ENCODE measurements at regions not wholly inside any gene's neighbourhood (a gene's known extent, or its start where the extent isn't known, plus 50 kb on each side); places are given as distances from the start of the nearest gene placed in this dataset.

DNA sequence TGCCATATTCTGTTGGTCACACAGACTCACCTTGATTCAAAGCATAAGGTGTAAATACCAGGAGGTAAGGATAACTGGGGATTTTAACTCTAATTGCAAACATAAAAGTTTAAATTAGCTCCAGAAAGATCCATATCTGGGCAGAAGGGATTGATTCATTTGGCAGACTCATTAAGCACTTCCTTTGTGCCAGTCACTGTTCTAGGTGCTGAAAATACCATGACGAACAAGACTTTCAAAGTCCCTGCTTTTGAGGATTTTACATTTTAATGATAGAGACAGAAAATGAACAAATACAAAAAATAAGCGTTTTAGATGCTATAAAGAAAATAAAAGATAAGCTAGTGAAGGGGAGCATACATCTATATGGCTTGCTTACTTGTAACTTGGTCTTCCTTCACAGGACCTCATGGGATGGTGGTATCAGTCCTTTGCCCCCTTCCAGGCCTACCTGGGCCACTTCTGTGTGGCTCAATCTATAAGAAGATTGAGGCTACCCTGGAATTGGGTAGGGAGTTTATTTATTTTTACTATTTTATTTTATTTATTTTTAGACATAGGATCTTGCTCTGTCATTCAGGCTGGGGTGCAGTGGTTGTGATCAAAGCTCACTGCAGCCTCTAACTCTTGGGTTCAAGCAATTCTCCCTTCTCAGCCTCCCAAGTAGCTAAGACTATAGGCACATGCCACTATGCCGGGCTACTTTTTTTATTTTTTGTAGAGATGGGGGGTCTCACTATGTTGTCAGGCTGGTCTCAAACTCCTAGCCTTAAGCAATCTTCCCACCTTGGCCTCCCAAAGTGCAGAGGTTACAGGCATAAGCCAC, 212.8 kb downstream of the MYCN start:
- H3K9ac ChIP-seq (ENCODE audit: low read length): no peak overlapping the region
- no peaks in the 10 kb centered on the region for H3K4me1 ChIP-seq (ENCODE audit: control insufficient read depth, low read depth, low read length)
- H3K27ac ChIP-seq (ENCODE audit: low read length): no peak overlapping the region
- no peaks in the 10 kb centered on the region for H3K36me3 ChIP-seq (ENCODE audit: control insufficient read depth, low read depth, low read length)
- no peak overlapping the region for H3K4me3 ChIP-seq (ENCODE audit: low read length)
- no peaks in the 10 kb centered on the region for H3K27me3 ChIP-seq (ENCODE audit: control insufficient read depth, insufficient read depth, low read length)
- no peaks in the 10 kb centered on the region for H3K9me3 ChIP-seq (ENCODE audit: control insufficient read depth, low read depth, low read length)

DNA sequence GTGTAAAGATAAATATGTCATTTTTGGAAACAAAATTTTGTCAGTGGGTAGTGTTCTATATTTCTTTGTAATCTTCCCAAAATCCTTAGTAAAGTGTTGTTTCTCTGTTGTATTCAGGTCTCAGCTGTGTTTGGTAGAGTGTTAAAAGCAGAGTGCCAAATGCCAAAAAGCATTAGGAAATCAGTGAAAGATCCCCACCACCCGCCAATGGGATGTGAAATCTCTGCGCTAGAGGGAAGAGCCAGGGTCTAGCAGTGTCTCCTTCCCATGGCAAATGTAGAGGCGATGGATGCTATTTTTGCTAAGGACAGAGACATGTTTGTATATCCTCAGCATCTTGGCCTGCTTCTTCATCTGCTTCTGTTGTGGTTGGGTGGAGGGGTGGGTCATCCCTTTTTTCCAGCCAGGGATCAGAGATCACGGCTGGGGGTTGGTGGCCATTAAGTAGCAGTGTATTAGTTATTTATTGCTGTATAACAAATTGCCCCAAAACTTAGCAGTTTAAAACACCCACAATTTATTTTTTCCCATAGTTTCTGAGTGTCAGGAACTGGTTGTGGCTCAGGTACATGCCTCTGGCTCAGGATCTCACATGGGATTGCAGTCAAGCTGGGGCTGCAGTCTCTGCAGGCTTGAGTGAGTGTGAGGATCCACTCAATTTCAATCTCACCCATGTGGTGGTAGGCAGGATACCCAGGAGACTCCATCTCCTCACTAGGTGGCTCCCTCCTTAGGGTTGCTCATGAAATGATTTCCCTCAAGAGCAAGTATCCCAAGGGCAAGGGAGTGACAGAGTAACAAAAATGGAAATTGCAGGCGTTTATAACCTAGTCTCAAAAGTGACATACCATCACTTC, 211.9 kb downstream of the MYCN start:
- Histone ChIP-seq H3K36me3 (ENCODE audit: control insufficient read depth, low read depth, low read length) (no peaks in the 10 kb centered on the region), H3K9ac (ENCODE audit: low read length) (no peak overlapping the region), H3K27ac (ENCODE audit: low read length) (no peak overlapping the region), H3K4me1 (ENCODE audit: control insufficient read depth, low read depth, low read length) (no peaks in the 10 kb centered on the region), H3K4me3 (ENCODE audit: low read length) (no peak overlapping the region), H3K9me3 (ENCODE audit: control insufficient read depth, low read depth, low read length) (no peaks in the 10 kb centered on the region), H3K27me3 (ENCODE audit: control insufficient read depth, insufficient read depth, low read length) (no peaks in the 10 kb centered on the region)

DNA sequence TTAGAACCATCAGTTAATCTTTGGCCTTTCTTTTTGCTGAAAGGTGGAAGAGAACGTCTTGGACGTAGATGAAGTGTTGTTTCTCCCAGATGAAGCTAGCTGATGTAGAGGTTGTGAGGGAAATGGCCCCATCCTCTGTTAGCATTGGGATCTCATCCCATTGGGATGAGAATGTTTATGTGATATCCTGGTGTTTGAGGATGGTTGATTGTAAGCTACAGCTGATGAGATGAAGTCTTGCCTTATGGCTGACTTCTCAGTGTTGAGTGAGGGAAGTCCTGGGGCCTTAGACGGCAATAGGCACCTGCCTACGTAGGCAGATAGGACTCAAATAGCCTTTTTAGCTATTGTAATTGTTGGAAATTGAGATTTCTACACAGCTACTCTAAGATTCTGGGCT, 211.3 kb downstream of the MYCN start:
- H3K9me3 ChIP-seq (ENCODE audit: control insufficient read depth, low read depth, low read length): no peaks in the 10 kb centered on the region

DNA sequence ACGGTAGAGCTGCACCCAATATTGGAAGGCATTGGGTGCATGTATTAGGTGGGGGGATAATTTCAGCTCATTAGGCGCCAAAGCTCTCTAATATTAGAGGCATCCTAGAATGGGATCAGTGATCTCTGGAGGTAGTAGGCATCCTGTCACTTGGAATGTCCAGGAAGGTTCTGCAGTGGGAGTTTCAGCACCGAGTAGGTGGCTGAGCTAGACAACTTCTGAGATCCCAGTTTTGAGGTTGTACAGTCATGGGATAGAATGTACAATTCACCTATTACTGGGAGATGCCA, 210.9 kb downstream of the MYCN start:
- no peaks in the 10 kb centered on the region for H3K9me3 ChIP-seq (ENCODE audit: control insufficient read depth, low read depth, low read length)
- H3K4me1 ChIP-seq (ENCODE audit: control insufficient read depth, low read depth, low read length): no peaks in the 10 kb centered on the region
- no peak overlapping the region for H3K9ac ChIP-seq (ENCODE audit: low read length)
- no peaks in the 10 kb centered on the region for H3K27me3 ChIP-seq (ENCODE audit: control insufficient read depth, insufficient read depth, low read length)
- no peak overlapping the region for H3K4me3 ChIP-seq (ENCODE audit: low read length)
- H3K36me3 ChIP-seq (ENCODE audit: control insufficient read depth, low read depth, low read length): no peaks in the 10 kb centered on the region
- no peak overlapping the region for H3K27ac ChIP-seq (ENCODE audit: low read length)

More for the DNA sequence above, 211.3 kb downstream of the MYCN start:
- Histone ChIP-seq H3K27me3 (ENCODE audit: control insufficient read depth, insufficient read depth, low read length) (no peaks in the 10 kb centered on the region), H3K36me3 (ENCODE audit: control insufficient read depth, low read depth, low read length) (no peaks in the 10 kb centered on the region), H3K4me3 (ENCODE audit: low read length) (no peak overlapping the region), H3K4me1 (ENCODE audit: control insufficient read depth, low read depth, low read length) (no peaks in the 10 kb centered on the region), H3K27ac (ENCODE audit: low read length) (no peak overlapping the region), H3K9ac (ENCODE audit: low read length) (no peak overlapping the region)

DNA sequence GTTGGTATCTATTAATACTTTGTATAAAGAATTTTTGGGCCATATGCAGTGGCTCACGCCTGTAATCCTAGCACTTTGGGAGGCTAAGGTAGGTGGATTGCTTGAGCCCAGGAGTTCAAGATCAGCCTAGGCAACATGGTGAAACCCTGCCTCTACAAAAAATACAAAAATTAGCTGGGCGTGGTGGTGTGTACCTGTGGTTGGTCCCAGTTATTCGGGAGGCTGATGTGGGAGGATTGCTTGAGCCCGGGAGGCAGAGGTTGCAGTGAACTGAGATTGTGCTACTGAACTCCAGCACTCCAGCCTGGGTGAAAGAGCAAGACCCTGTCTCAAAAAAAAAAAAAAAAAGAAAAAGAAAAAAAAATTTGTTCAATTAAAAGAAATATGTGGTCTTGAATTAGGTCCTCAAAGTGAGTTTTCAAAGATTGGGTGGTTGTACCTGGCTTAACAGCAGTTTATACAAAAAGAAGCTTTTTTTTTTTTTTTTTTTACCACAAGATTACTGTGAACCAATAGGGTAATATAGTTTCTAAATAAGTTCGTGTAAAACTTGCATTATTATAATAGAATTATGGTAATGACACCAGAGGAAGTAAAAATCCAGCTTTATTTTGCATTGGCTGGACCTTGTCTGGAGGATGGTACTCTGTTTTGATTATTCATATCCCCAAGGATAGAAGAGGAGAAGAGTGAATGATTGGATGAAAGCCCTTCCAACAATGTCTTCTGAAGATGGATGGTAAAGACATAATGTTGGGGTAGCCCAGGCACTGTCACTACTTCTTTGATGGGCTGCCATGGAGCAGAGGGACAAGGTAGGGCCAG, 210.3 kb downstream of the MYCN start:
- Histone ChIP-seq H3K4me3 (ENCODE audit: low read length) (no peak overlapping the region), H3K27me3 (ENCODE audit: control insufficient read depth, insufficient read depth, low read length) (no peaks in the 10 kb centered on the region), H3K4me1 (ENCODE audit: control insufficient read depth, low read depth, low read length) (no peaks in the 10 kb centered on the region), H3K9me3 (ENCODE audit: control insufficient read depth, low read depth, low read length) (no peaks in the 10 kb centered on the region), H3K9ac (ENCODE audit: low read length) (no peak overlapping the region), H3K36me3 (ENCODE audit: control insufficient read depth, low read depth, low read length) (no peaks in the 10 kb centered on the region), H3K27ac (ENCODE audit: low read length) (no peak overlapping the region)

DNA sequence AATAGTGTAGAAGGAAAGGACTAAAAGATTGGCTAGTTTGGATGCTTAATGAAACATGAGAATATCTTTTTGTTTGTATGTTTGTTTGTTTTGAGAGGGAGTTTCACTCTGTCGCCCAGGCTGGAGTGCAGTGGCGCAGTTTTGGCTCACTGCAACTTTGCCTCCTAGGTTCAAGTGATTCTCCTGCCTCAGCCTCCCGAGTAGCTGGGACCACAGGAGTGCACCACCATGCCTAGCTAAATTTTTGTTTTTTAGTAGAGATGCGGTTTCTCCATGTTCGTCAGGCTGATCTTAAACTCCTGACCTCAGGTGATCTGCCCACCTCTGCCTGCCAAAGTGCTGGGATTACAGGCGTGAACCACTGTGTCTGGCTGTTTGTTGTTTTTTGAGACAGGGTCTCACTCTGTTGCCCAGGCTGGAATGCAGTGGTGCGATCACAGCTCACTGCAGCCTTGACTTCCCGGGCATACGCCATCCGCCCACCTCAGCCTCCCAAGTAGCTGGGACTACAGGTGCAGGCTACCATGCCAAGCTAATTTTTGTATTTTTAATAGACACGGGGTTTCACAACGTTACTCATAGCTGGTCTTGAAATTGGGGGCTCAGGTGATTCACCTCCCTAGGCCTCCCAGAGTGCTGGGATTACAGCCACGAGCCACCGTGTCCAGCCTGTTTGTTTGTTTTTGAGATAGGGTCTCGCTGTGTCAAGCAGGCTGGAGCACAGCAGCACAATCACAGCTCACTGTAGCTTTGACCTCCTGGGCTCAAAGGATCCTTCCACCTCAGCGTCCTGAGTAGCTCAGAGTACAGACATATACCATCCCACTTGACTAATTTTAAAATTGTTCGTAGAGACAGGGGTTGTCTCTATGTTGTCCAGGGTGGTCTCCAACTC, 209.2 kb downstream of the MYCN start:
- no peaks in the 10 kb centered on the region for H3K9me3 ChIP-seq (ENCODE audit: control insufficient read depth, low read depth, low read length)
- no peak overlapping the region for H3K27ac ChIP-seq (ENCODE audit: low read length)
- no peak overlapping the region for H3K9ac ChIP-seq (ENCODE audit: low read length)
- no peaks in the 10 kb centered on the region for H3K27me3 ChIP-seq (ENCODE audit: control insufficient read depth, insufficient read depth, low read length)
- H3K4me3 ChIP-seq (ENCODE audit: low read length): no peak overlapping the region
- no peaks in the 10 kb centered on the region for H3K4me1 ChIP-seq (ENCODE audit: control insufficient read depth, low read depth, low read length)
- H3K36me3 ChIP-seq (ENCODE audit: control insufficient read depth, low read depth, low read length): no peaks in the 10 kb centered on the region

GRCh38 chr2:16148632-16149348, 208.4 kb downstream of the MYCN start:
- no peak overlapping the region for H3K27ac ChIP-seq (ENCODE audit: low read length)
- H3K9ac ChIP-seq (ENCODE audit: low read length): no peak overlapping the region
- H3K9me3 ChIP-seq (ENCODE audit: control insufficient read depth, low read depth, low read length): no peaks in the 10 kb centered on the region
- no peaks in the 10 kb centered on the region for H3K4me1 ChIP-seq (ENCODE audit: control insufficient read depth, low read depth, low read length)
- H3K4me3 ChIP-seq (ENCODE audit: low read length): no peak overlapping the region
- H3K27me3 ChIP-seq (ENCODE audit: control insufficient read depth, insufficient read depth, low read length): no peaks in the 10 kb centered on the region
- H3K36me3 ChIP-seq (ENCODE audit: control insufficient read depth, low read depth, low read length): no peaks in the 10 kb centered on the region

GRCh38 chr2:16142383-16143361, 202.3 kb downstream of the MYCN start:
- H3K27me3 ChIP-seq (ENCODE audit: control insufficient read depth, insufficient read depth, low read length): no peaks in the 10 kb centered on the region
- H3K9me3 ChIP-seq (ENCODE audit: control insufficient read depth, low read depth, low read length): no peaks in the 10 kb centered on the region
- H3K4me3 ChIP-seq (ENCODE audit: low read length): no peak overlapping the region
- no peaks in the 10 kb centered on the region for H3K36me3 ChIP-seq (ENCODE audit: control insufficient read depth, low read depth, low read length)
- no peak overlapping the region for H3K9ac ChIP-seq (ENCODE audit: low read length)
- peaks cover 8% of the 10 kb centered on the region for H3K4me1 ChIP-seq (ENCODE audit: control insufficient read depth, low read depth, low read length)
- no peak overlapping the region for H3K27ac ChIP-seq (ENCODE audit: low read length)

GRCh38 chr2:16141641-16141921, 201.2 kb downstream of the MYCN start:
- H3K27ac ChIP-seq (ENCODE audit: low read length): no peak overlapping the region
- no peaks in the 10 kb centered on the region for H3K36me3 ChIP-seq (ENCODE audit: control insufficient read depth, low read depth, low read length)
- no peak overlapping the region for H3K4me3 ChIP-seq (ENCODE audit: low read length)
- H3K27me3 ChIP-seq (ENCODE audit: control insufficient read depth, insufficient read depth, low read length): no peaks in the 10 kb centered on the region
- H3K9me3 ChIP-seq (ENCODE audit: control insufficient read depth, low read depth, low read length): no peaks in the 10 kb centered on the region
- H3K4me1 ChIP-seq (ENCODE audit: control insufficient read depth, low read depth, low read length): peaks cover 8% of the 10 kb centered on the region
- no peak overlapping the region for H3K9ac ChIP-seq (ENCODE audit: low read length)

Data from iPS-18a (cell line).